ENCODE measurements at regions not wholly inside any gene's neighbourhood (a gene's known extent, or its start where the extent isn't known, plus 50 kb on each side); places are given as distances from the start of the nearest gene placed in this dataset.

- DNase-seq (ENCODE audit: low read depth), result no peak
- H3K4me3 ChIP-seq (ENCODE audit: low read length), result no peak overlapping the region
- TF ChIP-seq CTCF (IDR thresholded peaks at IDR 0.05; ENCODE audit: insufficient read depth, low read depth, low read length, missing control alignments), result no peak
Observed at GRCh38 chr15:70356062-70356860, 258.5 kb upstream of the TLE3 start.

DNA sequence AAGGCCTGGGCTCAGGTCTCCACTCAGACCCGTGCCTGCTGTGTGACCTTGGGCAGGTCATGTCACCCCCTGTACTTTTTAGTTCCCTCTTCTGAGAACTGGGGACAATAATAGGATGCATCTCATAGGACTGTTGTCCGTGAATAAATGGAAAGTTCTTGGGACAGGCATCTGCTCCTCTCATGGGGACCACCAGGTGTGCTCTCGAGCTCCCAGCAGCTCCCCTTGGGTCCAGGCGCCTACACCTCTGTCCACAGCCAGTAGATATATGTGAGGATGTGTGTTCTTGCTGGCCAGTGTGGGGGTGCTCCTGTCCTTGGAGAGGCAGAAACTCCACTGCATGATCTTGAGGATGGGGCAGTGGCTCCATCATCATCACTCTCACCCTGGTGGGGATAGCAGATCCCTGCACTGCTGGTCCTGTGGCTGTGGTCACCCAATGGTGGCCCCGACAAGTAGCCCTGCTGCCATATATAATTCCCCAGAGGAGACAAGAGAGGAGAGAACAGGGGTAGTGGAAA lies 257.6 kb upstream of the TLE3 start:
- no peak for DNase-seq (ENCODE audit: low read depth)

DNA sequence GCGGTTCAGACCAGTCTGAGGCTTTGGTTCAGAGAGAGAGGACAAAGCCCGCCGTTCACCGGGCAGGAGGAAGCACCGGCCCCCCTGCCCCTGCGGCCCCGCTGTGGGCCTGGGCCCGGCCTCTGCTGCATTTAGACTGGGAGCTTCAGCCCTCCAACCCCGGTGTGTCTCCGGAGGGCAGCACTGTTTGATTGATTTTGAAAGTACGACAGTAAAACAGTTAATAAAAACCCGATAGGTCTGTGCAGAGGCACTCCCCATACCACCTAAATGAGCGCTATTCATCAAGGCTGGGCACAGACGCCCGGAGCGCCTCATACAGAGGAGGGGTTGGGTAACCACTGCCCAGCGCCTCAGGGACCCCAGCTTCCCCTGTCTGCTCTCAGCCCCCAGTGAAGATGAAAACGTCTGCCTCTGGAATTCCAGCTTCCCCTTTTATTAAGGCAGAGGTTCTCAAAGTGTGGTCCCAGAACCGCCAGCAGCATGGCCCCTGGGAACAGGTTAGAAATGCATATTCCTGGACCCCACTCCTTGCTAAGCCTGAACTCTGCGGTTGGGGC lies 256.7 kb upstream of the TLE3 start:
- no peak for TF ChIP-seq CTCF (IDR thresholded peaks at IDR 0.05; ENCODE audit: insufficient read depth, low read depth, low read length, missing control alignments)
- no peak for DNase-seq (ENCODE audit: low read depth)
- H3K4me3 ChIP-seq (ENCODE audit: low read length), result no peak overlapping the region

More for the DNA sequence above, 257.6 kb upstream of the TLE3 start:
- no peak for TF ChIP-seq CTCF (IDR thresholded peaks at IDR 0.05; ENCODE audit: insufficient read depth, low read depth, low read length, missing control alignments)
- no peak overlapping the region for H3K4me3 ChIP-seq (ENCODE audit: low read length)

- DNase-seq (ENCODE audit: low read depth), result no peak
- TF ChIP-seq CTCF (IDR thresholded peaks at IDR 0.05; ENCODE audit: insufficient read depth, low read depth, low read length, missing control alignments), result no peak
- H3K4me3 ChIP-seq (ENCODE audit: low read length), result no peak overlapping the region
Observed at GRCh38 chr15:70353606-70354345, 256.1 kb upstream of the TLE3 start.

DNA sequence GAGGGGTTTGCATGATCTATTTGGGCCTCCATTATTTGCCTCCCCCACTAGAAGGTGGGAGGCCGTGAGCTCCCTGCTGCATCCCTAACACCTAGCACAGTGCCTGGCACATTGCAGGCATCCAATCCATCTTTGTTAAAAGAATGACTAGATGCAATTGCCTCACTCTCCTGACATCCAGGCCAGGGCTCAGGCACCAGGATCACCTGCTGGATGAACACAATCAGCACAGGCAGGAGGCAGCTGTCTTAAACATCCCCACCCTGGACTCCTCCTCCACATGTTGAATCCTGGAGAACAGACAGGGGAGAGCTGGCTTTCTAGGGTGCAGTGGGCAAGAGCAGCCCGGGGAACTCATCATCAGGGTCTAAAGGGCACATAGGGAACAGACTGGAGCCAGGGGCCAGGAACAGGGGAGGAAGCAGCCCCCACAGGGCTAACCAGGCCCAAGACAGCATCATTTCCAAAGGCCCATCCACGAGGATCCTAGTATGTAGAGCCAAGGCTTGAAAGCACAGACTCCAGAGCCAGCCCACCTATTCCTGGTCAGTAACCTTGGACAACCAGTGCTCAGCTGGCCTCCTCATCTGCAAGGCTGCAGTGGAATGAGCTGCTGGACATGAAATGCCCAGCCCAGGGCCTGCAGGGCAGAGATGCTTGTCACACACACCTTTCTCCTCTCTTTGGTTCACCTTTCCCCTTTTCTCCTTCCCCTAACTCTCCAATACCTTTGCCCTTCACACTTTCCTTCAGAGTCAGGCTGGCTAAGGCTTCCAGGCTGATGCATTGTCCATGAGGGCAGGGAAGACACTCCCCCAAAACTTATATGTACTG lies 254.4 kb upstream of the TLE3 start:
- no peak overlapping the region for H3K4me3 ChIP-seq (ENCODE audit: low read length)
- DNase-seq (ENCODE audit: low read depth), result no peak
- TF ChIP-seq CTCF (IDR thresholded peaks at IDR 0.05; ENCODE audit: insufficient read depth, low read depth, low read length, missing control alignments), result no peak

DNA sequence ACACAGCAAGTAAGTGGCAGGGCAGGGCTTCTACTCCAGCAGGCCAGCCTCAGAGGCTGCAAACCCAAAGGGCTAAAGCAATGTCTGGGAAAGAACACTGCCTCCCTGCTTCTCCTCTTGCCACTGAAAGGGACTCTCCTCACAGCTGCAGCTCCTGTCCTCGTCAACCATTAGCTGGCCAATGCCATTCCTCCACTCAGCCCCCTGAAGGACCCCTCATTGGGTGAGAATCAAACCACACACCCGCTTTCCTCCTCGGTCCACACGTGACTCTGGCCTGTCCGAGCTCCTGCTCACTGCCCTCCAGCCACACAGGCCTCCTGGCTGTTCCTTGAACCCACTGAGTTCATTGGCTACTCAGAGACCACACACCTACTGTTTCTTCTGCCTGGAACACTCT lies 253.7 kb upstream of the TLE3 start:
- H3K4me3 ChIP-seq (ENCODE audit: low read length), result no peak overlapping the region
- no peak for TF ChIP-seq CTCF (IDR thresholded peaks at IDR 0.05; ENCODE audit: insufficient read depth, low read depth, low read length, missing control alignments)
- no peak for DNase-seq (ENCODE audit: low read depth)

All from epithelial cell of esophagus (primary cell).